GM19043 (cell line): ENCODE measurements at regions not wholly inside any gene's neighbourhood (a gene's known extent, or its start where the extent isn't known, plus 50 kb on each side); places are given as distances from the start of the nearest gene placed in this dataset.

Source experiments
- ATAC-seq: cut with Tn5 transposase; IDR thresholded peaks from one replicate; pipeline ENCODE4 v1.9.1; 2021; ENCODE audit warnings: low read depth; ENCODE audit not compliant: unreplicated experiment

DNA sequence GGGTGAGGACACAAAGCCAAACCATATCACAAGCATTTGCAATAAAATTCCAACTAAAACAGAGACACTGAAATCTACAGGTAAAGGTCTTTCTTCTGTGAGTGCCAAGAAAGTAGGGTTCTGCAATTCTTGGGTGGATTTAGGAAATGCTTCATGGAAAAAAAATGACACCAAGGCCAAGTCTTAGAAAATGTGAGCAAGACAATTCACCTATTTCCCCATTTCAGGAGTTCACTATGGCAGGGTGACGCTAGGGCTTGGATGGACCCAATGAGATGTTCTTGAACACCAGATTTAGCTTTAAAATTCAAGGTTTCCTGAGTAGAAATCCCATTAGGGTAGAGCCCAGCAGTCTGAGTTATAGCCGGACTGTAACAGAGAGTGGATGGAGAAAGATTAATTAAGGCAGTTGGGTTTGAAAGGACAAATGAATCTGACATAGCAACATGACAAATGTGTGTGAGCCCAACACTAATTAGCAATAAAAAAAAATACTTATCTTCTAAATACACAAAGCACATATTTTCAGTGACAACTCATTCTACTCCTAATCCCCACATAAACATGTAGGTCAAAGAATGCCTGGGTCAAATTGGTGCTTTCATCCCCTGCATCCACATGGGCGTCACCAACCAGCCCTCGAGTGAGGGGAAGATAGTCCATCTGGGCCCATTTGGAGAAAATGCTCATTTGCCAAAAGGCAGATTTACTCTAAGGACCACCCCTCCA lies 180.4 kb upstream of the JARID2 start:
- ATAC-seq, result no peak

DNA sequence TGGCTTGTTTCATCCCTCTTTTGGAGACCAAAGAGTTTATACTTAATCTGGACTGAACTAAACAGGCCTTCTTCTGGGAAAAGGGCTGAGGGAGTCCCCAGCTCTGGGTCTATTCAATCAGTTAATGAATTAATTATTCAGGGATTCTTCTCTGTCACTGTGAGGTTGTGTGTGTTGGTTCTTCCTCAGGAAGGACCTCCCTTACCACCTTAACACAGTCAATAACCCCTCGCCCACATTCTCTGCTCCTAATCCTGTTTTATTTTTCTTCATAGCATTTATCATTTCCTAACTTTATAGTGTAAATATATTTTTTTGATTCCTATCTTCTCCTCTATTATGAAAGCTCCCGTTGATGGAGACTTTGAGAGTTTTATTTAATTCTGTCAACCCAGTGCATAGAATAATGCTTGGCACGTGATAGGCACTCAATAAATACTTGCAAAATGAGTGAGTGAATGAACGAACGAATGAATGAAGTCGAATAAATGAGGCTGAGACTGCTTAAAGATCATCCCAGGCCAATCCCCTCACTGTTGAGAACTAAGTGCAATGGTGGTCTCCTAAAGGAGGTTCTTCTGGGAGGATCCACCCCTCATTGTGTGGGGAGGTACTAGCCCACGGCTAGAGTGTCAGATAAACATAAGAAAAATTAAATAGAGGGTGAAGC lies 179.6 kb upstream of the JARID2 start:
- ATAC-seq, result no peak

DNA sequence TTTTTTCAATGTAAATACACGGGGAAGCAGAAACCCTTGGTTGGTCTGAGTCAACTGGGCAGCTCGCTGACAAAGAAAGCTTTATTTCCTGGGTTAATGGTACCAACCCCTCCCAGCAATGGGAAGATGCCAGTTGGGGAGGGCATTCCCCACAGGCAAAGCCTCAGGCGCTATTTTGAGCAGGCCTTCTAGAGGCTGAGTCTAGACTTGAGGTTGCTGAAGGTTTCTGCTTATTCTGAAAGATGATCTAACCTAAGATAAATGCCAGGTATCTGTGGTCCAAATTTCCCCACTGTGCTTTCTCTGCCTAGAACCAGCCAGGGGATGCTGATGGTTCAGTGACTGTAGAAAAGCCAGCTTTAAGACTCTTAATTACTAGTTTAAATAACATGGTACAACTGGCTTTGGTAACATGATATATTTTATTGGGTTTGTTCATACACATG lies 172.5 kb upstream of the JARID2 start:
- no peak for ATAC-seq

DNA sequence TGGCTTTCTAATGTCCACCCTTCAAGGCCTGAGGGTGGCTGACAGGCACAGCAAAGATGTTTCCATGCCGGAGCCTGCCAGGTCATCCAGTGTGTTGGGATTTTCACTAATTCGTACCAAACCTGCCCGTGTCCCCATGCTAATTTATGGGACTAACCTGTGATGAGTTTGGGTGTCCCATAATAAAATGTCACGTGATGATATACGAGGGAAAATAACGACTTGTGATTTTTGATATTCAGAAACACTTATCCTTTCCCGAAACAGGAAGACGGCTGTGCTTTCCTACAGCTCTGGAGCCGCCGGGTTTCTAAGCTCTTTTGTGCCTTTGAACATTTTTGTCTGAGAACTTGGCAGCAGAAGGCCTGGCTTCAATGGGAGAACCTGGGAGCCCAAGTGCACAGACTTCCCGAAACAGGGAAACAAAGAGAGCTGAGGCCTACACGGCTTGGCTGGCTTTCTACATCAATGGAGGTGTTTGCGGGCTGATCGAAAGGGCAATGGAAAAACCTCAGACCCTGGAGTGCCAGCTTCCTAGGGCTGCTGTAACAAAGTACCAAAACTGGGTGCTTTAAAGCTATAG lies 171.9 kb upstream of the JARID2 start:
- no peak for ATAC-seq

DNA sequence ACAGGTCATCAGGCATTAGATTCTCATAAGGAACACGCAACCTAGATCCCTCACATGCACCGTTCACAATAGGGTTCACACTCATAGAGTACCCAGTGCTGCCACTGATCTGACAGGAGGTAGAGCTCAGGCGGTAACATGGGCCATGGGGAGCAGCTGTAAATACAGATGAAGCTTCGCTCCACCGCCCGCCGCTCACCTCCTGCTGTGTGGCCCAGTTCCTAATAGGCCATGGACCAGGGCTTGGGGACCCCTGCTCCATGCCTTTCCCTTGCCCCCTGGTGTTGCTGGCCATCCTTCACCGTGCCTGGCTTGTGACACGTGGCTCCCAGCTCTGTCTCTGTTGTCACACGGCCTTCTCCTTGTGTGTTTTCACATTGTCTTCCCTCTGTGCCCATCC lies 171.1 kb upstream of the JARID2 start:
- ATAC-seq, result no peak

DNA sequence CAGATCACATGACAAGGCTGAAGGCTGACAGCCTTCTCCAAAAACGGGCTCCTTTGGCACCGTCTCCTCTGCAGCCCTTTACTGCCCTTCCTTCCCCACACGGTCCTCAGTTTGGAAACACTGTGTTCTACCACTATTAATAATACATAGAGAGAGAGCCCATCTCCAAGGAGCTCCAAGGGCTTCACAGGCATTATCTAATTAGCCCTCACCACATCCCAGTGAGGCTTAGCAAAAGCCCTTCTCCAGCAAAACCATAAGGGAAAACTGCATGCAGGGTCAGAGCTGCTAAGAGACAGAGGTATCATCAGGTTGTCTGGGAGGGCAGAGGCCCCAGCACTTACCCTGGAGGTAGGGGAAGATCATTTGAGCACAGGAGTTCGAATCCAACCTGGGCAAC lies 169.3 kb upstream of the JARID2 start:
- no peak for ATAC-seq

DNA sequence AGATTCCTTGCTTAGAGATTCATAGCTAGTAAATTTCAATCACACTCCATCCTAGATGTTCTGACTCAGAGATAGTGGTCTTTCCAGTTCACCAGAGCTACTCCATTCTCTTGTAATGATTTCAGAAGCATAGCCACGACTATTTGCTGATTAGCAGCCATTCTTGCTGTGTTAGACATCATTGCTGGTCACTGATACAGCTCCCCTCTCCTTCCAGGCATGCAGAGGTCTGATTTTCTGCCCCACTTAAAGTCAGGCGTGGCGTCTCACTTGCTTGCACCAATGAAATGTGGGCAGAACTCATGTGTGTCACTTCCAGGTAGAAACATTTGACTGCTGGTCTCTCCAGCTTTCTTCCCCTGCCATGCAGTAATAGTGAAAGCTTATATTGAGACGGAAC lies 168.9 kb upstream of the JARID2 start:
- no peak for ATAC-seq

DNA sequence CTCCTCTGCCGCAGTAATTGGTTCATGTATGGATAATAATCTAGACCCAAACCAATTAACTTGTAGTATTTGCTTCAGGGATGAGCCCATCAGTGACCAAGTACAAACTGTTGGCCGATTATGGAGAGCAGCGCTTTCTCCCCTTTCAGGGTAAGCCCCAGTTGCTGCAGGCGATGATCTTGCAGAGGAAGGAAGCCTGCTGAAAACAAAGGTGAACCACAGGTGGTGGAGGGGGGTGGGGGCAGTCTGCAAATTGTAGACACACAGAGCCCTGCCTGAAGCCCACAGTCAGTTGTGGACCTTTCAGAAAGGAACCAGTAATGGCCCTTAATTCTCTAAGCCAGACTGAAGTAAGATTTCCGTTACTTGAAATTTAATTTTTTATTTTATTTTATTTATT lies 167.9 kb upstream of the JARID2 start:
- no peak for ATAC-seq

DNA sequence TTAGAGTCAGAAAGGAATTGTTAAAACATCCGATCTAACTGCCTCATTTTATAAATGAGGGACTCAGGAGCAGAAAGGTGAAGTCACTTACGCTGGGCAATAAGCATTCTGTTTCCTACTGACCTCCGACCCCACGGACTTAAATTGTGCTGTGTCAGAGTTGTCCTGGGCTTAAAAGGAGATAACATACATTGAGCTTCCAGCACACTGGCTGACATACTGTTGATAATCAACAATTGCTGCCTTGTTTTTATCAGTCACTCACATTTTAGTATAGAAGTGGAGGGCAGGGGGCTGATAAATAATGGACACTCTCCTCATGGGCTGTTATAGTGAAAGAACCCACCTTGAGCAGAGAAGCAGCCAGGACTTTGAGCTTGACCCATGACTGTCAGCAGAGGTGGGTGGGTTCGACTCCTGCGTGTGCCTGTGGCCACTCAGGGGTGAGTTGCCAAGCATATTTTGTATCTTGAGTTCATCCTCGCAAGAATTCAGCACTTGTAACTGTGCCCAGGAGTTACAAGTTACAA lies 166.5 kb upstream of the JARID2 start:
- ATAC-seq, result no peak

DNA sequence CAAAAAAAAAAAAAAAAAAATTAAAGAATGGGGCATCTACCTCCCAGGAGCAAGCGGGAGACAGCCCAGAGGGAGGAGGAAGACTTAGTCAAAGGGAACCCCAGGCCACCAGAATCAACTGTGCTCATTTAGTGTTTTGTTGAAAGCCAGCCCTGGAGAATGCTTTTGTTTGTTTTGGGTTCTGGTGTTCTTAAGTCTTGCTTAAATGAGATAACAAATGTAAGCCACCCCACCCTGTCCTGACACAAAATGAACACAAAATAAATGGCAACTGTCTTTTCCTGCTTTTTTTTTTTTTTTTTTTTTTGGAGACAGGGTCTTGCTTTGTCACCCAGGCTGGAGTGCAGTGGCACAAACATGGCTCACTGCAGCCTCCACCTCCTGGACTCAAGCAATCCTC lies 165.0 kb upstream of the JARID2 start:
- no peak for ATAC-seq

DNA sequence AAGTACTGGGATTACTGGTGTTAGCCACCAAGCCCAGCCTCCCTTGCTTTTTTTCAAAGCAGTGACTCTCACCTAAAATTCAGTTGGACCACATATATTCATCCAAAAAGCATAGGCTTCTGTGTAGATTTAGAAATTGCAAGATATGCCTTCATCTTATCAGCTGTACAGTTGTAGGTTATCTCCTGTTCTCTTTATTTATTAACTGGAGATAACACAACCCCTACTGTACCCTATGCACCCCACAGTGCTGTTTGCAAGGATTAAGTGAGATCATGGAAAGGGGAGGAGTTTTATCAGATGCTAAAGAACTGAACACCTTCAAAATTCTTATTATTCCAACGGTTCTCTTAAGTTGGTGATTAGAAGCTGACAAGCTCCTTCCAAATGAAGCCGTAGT lies 164.4 kb upstream of the JARID2 start:
- ATAC-seq, result no peak

DNA sequence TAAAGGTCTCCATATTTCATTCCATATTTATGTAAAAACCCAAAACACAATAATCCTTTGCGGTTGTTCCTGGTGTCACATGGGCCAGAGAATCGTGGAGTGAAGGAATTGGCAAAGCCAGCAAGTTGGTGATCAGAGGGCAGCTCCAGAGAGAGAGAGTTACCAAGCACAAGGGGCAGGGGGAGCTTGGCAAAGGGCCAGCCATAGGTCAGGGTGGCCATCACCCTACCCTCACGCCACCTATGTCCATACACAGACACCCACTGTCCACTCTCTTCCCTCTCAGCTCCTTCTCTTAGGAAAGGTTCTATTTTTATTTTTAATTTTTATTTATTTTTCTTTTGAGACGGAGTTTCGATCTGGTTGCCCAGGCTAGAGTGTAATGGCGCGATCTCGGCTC lies 163.2 kb upstream of the JARID2 start:
- no peak for ATAC-seq

DNA sequence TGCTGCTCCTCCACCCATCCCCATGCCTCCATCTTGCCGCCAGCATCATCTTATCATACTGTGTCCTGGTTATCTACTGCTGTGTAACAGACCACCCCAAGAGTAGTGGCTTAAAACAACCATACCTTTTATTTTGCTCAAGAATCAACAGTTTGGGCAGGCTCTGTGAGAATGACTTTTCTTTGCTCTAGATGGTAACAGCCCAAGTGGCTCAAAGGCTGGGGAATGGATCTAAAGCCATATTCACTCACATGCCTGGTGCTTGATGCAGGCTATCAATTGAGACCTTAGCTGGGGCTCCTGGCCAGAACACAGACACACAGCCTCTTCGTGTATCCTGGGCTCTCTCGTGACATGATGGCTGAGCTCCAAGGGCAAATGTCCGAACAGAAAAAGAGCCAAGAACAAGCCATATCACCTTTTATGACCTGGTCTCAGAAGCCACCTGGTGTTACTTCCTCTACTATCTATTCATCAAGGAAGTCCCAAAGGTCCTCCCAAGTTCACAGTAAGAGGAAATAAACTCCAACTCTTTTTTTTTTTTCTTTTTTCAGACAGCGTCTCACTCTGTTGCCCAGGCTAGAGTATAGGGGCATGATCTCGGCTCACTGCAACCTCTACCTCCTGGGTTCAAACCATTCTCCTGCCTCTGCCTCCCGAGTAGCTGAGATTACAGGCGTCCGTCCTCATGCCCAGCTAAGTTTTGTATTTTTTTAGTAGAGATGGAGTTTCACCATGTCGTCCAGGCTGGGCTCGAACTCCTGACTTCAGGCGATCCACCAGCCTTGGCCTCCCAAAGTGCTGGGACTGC lies 159.3 kb upstream of the JARID2 start:
- ATAC-seq, result no peak

DNA sequence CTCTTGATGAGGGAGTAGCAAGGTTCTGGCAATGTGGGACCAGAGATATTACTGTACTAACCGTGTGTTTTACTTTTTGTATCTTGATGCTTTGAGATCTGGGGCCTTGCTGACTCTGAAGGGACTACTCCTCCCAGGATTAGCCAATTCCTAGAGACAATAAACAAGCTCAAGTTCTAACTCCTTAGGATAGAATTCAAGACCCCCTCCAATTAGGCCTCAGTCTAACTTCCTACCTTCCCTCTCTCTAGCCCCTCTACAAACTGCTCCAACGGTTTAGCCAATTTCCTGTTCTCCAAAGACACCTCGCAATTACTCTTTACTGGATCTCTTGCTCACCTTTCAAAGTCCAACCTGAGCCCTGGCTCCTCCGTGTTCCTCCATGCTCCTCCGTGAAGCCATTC lies 158.7 kb upstream of the JARID2 start:
- ATAC-seq, result no peak

DNA sequence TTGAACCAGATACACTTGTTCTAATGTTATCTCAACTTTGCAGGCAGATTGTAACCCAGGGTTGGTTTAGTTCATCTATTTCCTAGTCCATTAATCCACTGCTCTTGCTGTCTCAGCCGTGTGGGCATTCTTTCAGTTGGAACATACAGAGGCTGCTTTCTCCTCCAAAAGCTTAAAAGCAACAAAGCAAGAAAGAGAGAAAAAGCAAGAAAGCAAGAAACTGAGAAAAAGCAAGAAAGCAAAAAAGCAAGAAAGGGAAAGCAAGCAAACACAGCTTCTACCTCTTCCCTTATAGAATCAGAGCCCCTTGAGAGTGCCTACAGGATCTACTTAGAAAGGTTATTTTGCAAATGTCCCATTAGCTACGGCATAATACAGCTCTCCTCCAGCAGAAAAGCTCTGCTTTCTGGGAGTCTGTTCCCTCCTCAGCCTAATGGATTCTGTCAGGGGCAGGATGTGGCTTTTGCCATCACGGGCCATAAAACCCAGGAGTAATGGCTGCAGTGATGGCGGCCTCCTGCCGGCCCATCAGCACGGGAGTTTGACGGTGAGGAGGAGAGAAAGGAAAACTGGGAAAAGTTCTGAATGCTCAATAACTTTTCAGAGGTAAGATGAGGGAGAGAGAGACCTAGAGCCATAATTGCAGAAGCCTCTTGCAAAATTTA lies 156.8 kb upstream of the JARID2 start:
- no peak for ATAC-seq

DNA sequence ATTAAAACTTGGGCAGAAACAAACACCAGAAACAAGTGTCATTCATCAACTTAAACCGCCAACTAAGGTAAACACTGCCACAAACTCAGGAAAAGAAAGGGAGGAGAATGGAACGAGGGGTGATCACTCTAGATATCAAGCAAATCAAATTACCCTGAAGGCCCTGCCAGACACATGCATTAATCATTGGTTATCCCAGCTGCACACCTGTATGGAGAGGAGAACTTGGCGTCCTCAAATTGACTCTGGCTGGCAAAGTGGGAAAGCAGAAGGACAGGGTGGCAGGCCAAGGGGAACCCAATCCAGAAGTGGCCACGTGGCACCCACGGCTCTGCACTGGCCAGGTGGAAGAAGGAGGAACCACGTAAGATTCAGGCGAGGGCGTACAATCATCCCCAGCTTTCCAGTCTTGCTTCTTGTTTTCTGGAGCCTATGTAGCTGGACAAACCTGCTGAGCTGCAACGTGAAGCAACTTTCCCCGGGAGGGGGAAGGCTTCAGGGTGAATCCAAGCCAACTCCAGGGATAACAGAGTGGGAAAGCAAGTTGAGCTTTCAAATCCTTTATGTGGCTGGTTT lies 156.2 kb upstream of the JARID2 start:
- no peak for ATAC-seq

DNA sequence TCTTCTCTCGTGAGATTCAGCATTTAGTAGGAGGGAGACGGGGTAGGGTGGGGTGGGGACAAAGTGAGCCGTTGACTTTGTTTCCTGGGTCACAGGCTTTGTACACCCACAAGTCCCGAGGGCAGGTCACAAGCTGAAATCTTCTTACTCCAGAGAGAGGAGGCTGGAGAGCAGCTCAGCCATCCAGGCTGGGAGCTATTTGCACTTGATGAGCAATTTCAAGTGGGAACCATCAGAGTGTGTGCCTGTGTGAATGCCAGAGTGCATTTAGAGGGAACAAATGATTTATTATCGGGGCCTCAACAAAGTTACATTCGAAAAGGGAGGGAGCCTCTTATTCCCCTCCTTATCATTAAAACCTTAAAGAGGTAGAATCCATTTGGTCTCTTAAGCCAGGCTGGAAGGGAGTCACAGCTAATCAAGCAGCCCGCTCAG lies 155.7 kb upstream of the JARID2 start:
- no peak for ATAC-seq

DNA sequence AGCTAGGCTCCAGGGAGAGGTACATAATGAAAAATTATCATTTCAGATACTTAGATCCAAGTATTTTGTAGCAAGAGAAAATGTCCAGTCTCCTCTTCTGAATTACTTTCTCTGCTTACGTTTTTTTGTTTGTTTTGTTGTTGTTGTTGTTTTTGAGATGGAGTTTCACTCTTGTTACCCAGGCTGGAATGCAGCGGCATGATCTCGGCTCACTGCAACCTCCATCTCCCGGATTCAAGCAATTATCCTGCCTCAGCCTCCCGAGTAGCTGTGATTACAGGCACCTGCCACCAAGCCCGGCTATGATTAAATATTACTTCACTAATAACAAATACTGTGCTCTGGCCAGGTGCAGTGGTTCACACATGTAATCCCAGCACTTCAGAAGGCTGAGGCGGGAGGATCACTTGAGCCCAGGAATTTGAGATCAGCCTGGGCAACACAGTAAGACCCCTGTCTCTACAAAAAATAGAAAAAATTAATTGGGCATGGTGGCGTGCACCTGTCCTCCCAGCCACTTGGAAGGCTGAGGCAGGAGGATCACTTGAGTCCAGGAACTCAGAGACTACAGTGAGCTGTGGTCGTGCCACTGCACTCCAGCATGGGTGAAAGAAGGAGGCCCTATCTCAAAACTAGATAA lies 155.0 kb upstream of the JARID2 start:
- no peak for ATAC-seq
